ENCODE measurements at regions not wholly inside any gene's neighbourhood (a gene's known extent, or its start where the extent isn't known, plus 50 kb on each side); places are given as distances from the start of the nearest gene placed in this dataset.

GRCh38 chr1:114229368-114229767 is 75.7 kb upstream of the SYT6 start:
- TF ChIP-seq CTCF (IDR thresholded peaks at IDR 0.05 in 4 of 5, conservative IDR thresholded peaks at IDR 0.05 in 1 of 5) (no peak), POLR2A (IDR thresholded peaks at IDR 0.05) (no peak)
